Brain microvascular endothelial cell (primary cell): ENCODE measurements at regions not wholly inside any gene's neighbourhood (a gene's known extent, or its start where the extent isn't known, plus 50 kb on each side); places are given as distances from the start of the nearest gene placed in this dataset.

Source experiments
- DNase-seq: peaks from one replicate; pipeline ENCODE4 v3.0.0-alpha.2; 2020
- H3K27ac ChIP-seq: fragments of 250-450 bp; sonication (Bioruptor Pico); 2 replicates; pipeline ENCODE4 v1.5.1; 2020; ENCODE audit warnings: mild to moderate bottlenecking, moderate library complexity
- H3K27me3 ChIP-seq: fragments of 250-450 bp; sonication (Bioruptor Pico); replicated peaks from 2 replicates; pipeline ENCODE4 v1.5.1; 2020; ENCODE audit warnings: mild to moderate bottlenecking
- H3K36me3 ChIP-seq: fragments of 250-450 bp; sonication (Bioruptor Pico); replicated peaks from 2 replicates; pipeline ENCODE4 v1.5.1; 2020; ENCODE audit warnings: mild to moderate bottlenecking
- H3K4me3 ChIP-seq: 2 replicates; pipeline ENCODE4 v1.5.1; 2011; ENCODE audit warnings: low read depth, mild to moderate bottlenecking, control low read depth, low read length, moderate library complexity
- CTCF ChIP-seq: IDR thresholded peaks from 2 replicates; pipeline ENCODE4 v1.5.1; 2011; ENCODE audit warnings: low read depth, mild to moderate bottlenecking, moderate library complexity, low read length, control low read depth, inconsistent platforms; ENCODE audit errors: missing control alignments
- in situ Hi-C: cut with HindIII; loops from 2 replicates; pipeline ENCODE4 v1.10.0; 2017; ENCODE audit warnings: low sequenced_read_pairs, low pct_ligation_motif_present

DNA sequence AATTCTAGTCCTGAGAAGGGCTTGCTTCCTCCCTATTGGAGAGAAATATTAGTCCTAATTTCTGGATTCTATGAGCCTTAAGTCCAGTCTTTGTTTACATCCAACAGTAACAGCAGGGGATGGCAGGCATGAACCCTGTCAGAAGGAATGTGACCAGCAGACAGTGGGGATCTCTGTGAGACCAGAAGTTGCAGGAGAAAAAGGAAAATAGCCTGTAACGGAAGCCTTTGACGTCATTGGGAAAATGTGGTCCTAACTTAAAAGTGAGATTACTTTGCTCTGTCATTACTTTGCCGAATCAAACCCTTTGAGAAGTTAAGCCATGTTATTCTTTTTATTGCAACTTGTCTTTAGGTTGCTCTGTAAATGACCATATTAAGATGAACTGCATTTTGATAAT, 218.2 kb upstream of the PRICKLE1 start:
- in situ Hi-C loops: no loop called here
- no peak for TF ChIP-seq CTCF
- no peak overlapping the region for H3K27ac ChIP-seq
- H3K27me3 ChIP-seq: no peaks in the 10 kb centered on the region
- H3K4me3 ChIP-seq: no peak overlapping the region
- peak; percentile 71 for DNase-seq
- H3K36me3 ChIP-seq: no peaks in the 10 kb centered on the region

DNA sequence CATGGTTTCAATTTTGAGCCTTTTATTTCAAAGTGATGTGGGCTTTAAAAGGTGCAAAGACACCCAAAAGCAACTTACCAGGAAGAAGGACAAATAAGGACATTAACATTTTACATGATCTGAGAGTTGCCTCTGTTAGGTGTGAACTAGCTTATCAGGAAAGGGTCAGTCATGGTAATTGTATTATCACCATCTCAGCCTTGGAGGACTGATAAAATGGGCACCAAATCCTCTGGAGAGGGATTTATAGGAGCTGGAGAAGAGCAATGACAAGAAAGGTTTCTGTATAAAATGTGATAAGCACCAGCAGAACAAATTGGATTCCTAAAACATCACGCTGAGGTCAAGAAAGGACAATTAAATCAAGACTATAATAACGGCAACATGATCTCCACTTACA, 217.7 kb upstream of the PRICKLE1 start:
- Histone ChIP-seq H3K27ac (no peak overlapping the region), H3K4me3 (no peak overlapping the region), H3K27me3 (no peaks in the 10 kb centered on the region), H3K36me3 (no peaks in the 10 kb centered on the region)
- no peak for DNase-seq
- no peak for TF ChIP-seq CTCF
- in situ Hi-C loops: no loop called here

DNA sequence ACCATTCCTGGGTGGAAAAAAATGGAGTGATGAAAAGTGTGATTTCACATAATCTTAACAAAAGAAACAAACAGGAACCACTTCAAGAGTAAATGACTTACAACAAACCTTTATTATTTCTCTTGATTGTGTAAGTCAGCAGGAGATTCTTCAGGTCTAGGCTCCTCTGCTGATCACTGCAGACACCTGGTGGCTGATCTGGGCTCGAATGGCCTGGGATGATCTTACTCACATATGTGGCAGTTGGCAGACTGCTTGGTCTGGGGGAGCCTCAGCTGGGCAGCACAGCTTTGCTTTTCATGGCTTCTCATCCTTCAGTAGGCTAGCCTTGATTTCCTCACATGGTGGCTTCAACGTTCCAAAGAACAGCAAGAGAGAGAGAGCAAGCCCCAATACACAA, 215.4 kb upstream of the PRICKLE1 start:
- in situ Hi-C loops: no loop called here

DNA sequence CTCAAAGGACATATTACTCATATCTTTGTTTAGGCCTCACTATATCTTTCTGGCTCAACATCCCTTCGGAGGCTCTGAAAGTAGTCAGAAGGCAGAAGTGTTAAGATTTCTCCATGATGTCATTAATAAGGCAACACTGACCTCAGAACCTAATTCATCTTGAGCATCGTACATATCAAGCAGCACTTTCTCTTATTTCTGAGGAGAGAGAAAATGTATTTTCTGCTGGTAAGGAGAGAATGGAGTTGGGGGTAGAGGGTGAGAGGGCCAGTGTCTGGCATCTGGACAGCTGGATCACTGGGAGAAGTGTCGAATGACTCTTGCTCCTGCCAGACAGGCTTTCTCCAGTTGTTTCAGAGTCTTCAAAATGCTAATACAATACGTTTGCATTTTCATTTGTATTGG, 213.2 kb upstream of the PRICKLE1 start:
- in situ Hi-C loops: no loop called here
- no peak for DNase-seq

More for the DNA sequence above, 215.4 kb upstream of the PRICKLE1 start:
- Histone ChIP-seq H3K27me3 (no peaks in the 10 kb centered on the region), H3K4me3 (no peak overlapping the region), H3K36me3 (no peaks in the 10 kb centered on the region), H3K27ac (no peak overlapping the region)
- no peak for TF ChIP-seq CTCF
- no peak for DNase-seq

GRCh38 chr12:42801271-42801670, 211.7 kb upstream of the PRICKLE1 start:
- Histone ChIP-seq H3K27ac (no peak overlapping the region), H3K36me3 (no peaks in the 10 kb centered on the region), H3K27me3 (no peaks in the 10 kb centered on the region), H3K4me3 (no peak overlapping the region)
- in situ Hi-C loops: no loop called here
- TF ChIP-seq CTCF: no peak
- DNase-seq: no peak

More for the DNA sequence above, 213.2 kb upstream of the PRICKLE1 start:
- Histone ChIP-seq H3K4me3 (no peak overlapping the region), H3K27ac (no peak overlapping the region), H3K36me3 (no peaks in the 10 kb centered on the region), H3K27me3 (no peaks in the 10 kb centered on the region)
- TF ChIP-seq CTCF: no peak

DNA sequence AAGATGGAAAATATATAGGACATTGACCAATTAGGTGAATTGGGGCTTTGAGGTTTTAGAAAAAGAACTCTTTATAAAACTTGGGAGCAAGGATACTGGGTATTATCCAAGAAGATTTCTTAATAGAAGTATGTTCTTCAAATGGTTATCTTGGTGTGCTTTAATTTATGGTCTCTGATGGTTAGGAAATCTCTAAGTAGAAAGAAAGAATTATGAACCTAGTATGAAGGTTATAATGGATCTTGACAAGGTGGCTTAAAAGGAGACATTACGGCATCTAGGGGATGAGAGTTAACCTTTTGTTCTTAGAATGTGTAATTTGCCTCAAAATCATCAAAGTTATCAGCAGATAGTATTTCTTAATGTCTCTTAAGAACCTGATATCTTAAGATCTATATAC, 210.4 kb upstream of the PRICKLE1 start:
- Histone ChIP-seq H3K36me3 (no peaks in the 10 kb centered on the region), H3K27ac (no peak overlapping the region), H3K4me3 (no peak overlapping the region), H3K27me3 (no peaks in the 10 kb centered on the region)
- in situ Hi-C loops: no loop called here
- DNase-seq: no peak
- no peak for TF ChIP-seq CTCF
